SU-DHL-6 (cell line): ENCODE measurements at regions not wholly inside any gene's neighbourhood (a gene's known extent, or its start where the extent isn't known, plus 50 kb on each side); places are given as distances from the start of the nearest gene placed in this dataset.

Experiments used
- H2AFZ ChIP-seq: fragments of 200-600 bp; sonication (generic); 2 replicates; pipeline ENCODE4 v1.6.1; 2014; ENCODE audit warnings: low read depth, mild to moderate bottlenecking, moderate library complexity, mixed read lengths, antibody characterized with exemption, low read length; ENCODE audit not compliant: severe bottlenecking
- H3F3A ChIP-seq: fragments of 200-600 bp; shearing (Covaris generic); 2 replicates; pipeline ENCODE4 v1.6.0; 2016; ENCODE audit warnings: antibody characterized with exemption, mild to moderate bottlenecking; ENCODE audit not compliant: insufficient read depth
- H3K27ac ChIP-seq: fragments of 200-600 bp; sonication (generic); 2 replicates; pipeline ENCODE4 v1.5.1; 2016; ENCODE audit warnings: low read depth, mild to moderate bottlenecking, low read length, moderate library complexity, mixed read lengths
- H3K27me3 ChIP-seq: fragments of 200-600 bp; sonication (generic), shearing (Covaris generic); 2 replicates; pipeline ENCODE4 v1.6.0; 2014; ENCODE audit warnings: mild to moderate bottlenecking, low read length
- H3K36me3 ChIP-seq: fragments of 200-600 bp; sonication (generic); 2 replicates; pipeline ENCODE4 v1.6.1; 2014; ENCODE audit warnings: mild to moderate bottlenecking, low read length, mixed read lengths
- H3K4me2 ChIP-seq: fragments of 300-600, 200-600 bp; shearing (Covaris generic), sonication (generic); 2 replicates; pipeline ENCODE4 v1.6.0; 2014; ENCODE audit warnings: low read length, low read depth, mild to moderate bottlenecking; ENCODE audit not compliant: poor library complexity, severe bottlenecking
- H3K4me3 ChIP-seq: fragments of 200-600 bp; sonication (generic); 2 replicates; pipeline ENCODE4 v1.5.1; 2014; ENCODE audit warnings: antibody characterized with exemption, low read length, mild to moderate bottlenecking, mixed read lengths; ENCODE audit not compliant: insufficient read depth, poor library complexity, severe bottlenecking
- H3K79me2 ChIP-seq: fragments of 200-600 bp; sonication (generic); 2 replicates; pipeline ENCODE4 v1.6.1; 2014; ENCODE audit warnings: mild to moderate bottlenecking, low read length, moderate library complexity; ENCODE audit not compliant: insufficient read depth
- H3K9ac ChIP-seq: fragments of 200-600 bp; sonication (generic); 2 replicates; pipeline ENCODE4 v1.7.0; 2014; ENCODE audit warnings: mild to moderate bottlenecking, low read length
- H3K9me2 ChIP-seq: fragments of 200-600 bp; sonication (generic); replicated peaks from 2 replicates; pipeline ENCODE4 v1.6.1; 2014; ENCODE audit warnings: low read length; ENCODE audit not compliant: insufficient read depth
- H3K9me3 ChIP-seq: fragments of 200-600 bp; sonication (generic); 2 replicates; pipeline ENCODE4 v1.6.1; 2014; ENCODE audit warnings: low read length, mixed read lengths; ENCODE audit not compliant: insufficient read depth
- H4K20me1 ChIP-seq: fragments of 200-600 bp; sonication (generic); 2 replicates; pipeline ENCODE4 v1.6.1; 2014; ENCODE audit warnings: low read depth, mild to moderate bottlenecking, antibody characterized with exemption, low read length, moderate library complexity, mixed read lengths
- EZH2phosphoT487 ChIP-seq: fragments of 200-600 bp; sonication (generic), shearing (Covaris generic); conservative IDR thresholded peaks from 2 replicates; pipeline ENCODE4 v1.6.1; 2018; ENCODE audit warnings: mild to moderate bottlenecking, antibody characterized with exemption, low read length, moderate library complexity, mixed read lengths
- TF ChIP-seq, protein P1 (sequence below): fragments of 200-600 bp; sonication (generic); IDR thresholded peaks from one replicate; pipeline ENCODE4 v1.5.1; 2017; ENCODE audit warnings: antibody characterized with exemption, mild to moderate bottlenecking, low read length, moderate library complexity; ENCODE audit not compliant: insufficient read depth, poor library complexity, severe bottlenecking

DNA sequence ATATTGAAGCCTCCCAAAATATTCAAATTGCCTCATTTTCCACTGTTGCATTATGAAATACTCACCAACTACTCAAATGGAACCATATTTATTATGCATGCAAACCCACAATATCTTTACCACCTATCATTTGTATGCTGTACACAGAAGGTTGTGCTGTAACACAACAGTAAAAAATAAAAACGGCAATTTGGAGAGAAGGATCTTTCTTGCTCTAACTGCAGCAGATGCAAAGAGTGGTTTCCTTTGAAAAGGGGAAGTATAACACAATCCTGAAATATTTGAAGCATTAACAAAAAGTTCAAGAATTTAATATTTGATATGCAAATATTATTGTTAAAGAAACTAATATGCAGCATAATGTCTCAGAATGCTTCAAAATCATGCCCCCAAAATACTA is 244.5 kb upstream of the SUCLG2 start:
- Histone ChIP-seq H3K9ac (no peak overlapping the region), H3K9me3 (no peaks in the 10 kb centered on the region), H3K27ac (no peak overlapping the region), H3K79me2 (no peaks in the 10 kb centered on the region), H3K4me2 (no peak overlapping the region), H3K27me3 (no peaks in the 10 kb centered on the region), H3K4me3 (no peak overlapping the region), H3K36me3 (no peaks in the 10 kb centered on the region), H2AFZ (no peak overlapping the region), H3K9me2 (no peaks in the 10 kb centered on the region), H4K20me1 (no peaks in the 10 kb centered on the region), H3F3A (no peaks in the 10 kb centered on the region)
- TF ChIP-seq, protein P1, sequence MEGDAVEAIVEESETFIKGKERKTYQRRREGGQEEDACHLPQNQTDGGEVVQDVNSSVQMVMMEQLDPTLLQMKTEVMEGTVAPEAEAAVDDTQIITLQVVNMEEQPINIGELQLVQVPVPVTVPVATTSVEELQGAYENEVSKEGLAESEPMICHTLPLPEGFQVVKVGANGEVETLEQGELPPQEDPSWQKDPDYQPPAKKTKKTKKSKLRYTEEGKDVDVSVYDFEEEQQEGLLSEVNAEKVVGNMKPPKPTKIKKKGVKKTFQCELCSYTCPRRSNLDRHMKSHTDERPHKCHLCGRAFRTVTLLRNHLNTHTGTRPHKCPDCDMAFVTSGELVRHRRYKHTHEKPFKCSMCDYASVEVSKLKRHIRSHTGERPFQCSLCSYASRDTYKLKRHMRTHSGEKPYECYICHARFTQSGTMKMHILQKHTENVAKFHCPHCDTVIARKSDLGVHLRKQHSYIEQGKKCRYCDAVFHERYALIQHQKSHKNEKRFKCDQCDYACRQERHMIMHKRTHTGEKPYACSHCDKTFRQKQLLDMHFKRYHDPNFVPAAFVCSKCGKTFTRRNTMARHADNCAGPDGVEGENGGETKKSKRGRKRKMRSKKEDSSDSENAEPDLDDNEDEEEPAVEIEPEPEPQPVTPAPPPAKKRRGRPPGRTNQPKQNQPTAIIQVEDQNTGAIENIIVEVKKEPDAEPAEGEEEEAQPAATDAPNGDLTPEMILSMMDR = no peak
- TF ChIP-seq EZH2phosphoT487 = no peak

DNA sequence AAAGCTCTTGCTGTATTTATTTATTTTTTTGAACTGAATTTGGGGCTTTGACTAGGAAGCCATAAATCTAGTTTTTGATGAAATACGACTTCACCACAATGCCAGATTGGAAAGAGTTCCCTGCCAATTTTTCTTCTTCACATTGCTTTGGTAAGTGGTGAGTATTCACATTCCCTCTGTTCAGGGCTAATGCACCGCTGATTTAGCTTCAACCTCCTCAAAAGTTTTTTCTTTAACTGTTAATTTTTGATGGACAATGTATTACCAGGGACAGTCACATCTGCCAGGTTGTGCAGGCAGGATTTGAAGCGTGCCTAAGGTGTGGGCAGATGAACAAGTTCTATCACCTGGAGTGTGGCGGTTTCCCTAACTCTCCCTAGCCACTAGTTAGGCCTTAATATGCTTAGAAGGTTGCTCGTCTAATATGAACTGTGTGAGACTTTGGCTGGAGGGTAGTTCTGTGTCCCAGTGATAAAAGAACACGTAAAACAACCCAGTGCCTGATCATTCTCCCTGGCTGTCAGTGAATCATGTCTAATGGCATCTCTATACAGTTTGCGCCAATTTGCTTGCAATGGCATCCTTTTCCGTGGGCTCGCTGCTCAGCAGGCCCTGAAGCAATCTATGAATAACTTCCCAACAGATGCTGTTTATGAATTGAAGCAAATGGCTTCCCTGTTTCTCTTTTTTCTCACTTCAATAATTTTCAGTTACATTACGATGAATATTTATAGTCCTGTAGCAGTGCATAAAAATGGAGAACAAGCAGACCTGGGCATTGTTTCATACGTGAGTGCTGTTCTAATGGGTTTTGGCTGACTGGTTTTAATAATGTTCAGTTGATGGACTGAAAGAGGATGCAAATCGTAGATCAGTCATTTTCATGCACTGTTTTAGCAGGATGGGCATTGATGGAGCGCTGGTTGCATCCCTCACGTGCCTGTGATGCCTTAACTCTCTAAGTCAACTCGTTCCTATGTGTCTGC is 243.2 kb upstream of the SUCLG2 start:
- no peaks in the 10 kb centered on the region for H3K9me2 ChIP-seq
- H3K4me2 ChIP-seq = no peak overlapping the region
- no peak for TF ChIP-seq EZH2phosphoT487
- TF ChIP-seq, protein P1 = no peak
- H3K27me3 ChIP-seq = no peaks in the 10 kb centered on the region
- no peaks in the 10 kb centered on the region for H3K79me2 ChIP-seq
- H3F3A ChIP-seq = no peaks in the 10 kb centered on the region
- H4K20me1 ChIP-seq = no peaks in the 10 kb centered on the region
- no peak overlapping the region for H3K9ac ChIP-seq
- no peak overlapping the region for H2AFZ ChIP-seq
- H3K27ac ChIP-seq = no peak overlapping the region
- no peak overlapping the region for H3K4me3 ChIP-seq
- no peaks in the 10 kb centered on the region for H3K36me3 ChIP-seq
- no peaks in the 10 kb centered on the region for H3K9me3 ChIP-seq

DNA sequence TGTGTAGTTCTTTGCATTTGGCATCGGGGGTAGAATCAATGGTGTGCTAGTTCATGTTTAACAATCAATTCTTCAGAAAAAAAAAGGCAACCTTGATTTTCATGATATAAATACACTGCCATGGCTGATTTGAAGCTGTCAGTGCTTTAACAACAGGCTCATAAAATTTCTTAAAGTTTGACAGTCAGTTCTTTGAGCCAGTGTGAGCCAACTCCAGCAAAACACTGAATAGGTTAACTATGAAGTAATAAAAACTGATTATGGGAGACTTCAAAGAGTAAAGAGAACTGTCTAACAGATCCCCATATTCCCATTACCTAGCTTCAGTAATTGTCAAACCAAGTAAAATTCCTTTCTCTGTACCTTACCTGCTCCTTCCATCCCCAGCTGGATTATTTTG is 241.7 kb upstream of the SUCLG2 start:
- Histone ChIP-seq H3K27me3 (no peaks in the 10 kb centered on the region), H3K79me2 (no peaks in the 10 kb centered on the region), H4K20me1 (no peaks in the 10 kb centered on the region), H3K4me3 (no peak overlapping the region), H3K4me2 (no peak overlapping the region), H3K36me3 (no peaks in the 10 kb centered on the region), H3K9ac (no peak overlapping the region), H3K9me3 (no peaks in the 10 kb centered on the region), H2AFZ (no peak overlapping the region), H3K27ac (no peak overlapping the region), H3K9me2 (no peaks in the 10 kb centered on the region), H3F3A (no peaks in the 10 kb centered on the region)
- TF ChIP-seq, protein P1 = no peak
- no peak for TF ChIP-seq EZH2phosphoT487
